ENCODE measurements at regions not wholly inside any gene's neighbourhood (a gene's known extent, or its start where the extent isn't known, plus 50 kb on each side); places are given as distances from the start of the nearest gene placed in this dataset.
A peak's percentile ranks its signal among the peaks of the same experiment; 100 is the strongest.

DNA sequence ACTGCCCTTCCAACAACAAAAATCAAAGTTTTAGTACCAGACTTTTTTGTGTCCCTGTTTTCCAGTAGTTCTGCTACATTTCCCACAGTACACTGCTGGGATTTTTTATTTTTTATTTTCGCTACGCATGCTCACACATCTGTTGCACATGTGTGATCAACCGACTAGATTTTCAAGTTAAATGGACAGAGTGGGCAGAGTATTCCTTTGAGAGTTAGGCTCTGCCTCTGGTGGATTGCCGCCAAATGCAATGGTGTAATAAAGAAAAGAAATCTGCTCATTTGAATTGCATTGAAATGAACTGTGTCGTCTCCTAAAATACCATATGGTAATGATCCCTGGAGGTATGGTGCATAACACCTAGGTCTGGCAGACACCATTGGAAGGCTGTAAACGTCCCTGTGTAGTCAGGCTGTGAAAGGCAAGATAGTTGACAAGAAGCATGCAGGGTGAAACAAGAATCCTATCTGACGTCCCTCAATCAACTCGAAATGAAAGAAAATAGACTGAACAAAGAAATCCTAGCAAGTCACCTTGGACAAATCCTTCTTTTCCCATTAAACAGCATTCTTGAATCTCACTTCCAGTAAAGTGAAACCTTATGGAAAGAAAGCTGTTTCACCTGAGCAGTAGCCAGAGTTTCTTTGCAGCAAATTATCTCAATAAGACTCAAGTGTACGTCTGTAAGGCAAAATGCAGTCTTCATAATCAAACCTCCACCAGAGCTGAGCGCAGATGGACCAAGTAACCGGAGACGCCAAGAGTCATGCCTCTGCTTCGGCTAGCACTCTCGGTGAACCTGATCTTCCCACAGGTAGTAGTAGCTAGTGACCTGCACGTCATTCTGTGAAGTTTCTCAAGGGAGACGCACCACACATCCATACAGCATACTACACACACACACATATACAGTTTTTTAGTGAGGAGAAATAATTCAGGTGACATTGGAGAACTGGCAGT lies 357.3 kb downstream of the CRPPA start:
- no peaks in the 10 kb centered on the region for H3K9me3 ChIP-seq
- ATAC-seq (peak in 1 of 4 donors; percentile 45), DNase-seq (no peak)
- no peaks in the 10 kb centered on the region for H3K27me3 ChIP-seq (ENCODE audit: insufficient read depth in 3 of 3, low read length in 2 of 3)
- 37 to 48% (median 46%) methylated on average over 16 of the region's 16 CpGs for WGBS, 3 donors
- no peaks in the 10 kb centered on the region for H3K36me3 ChIP-seq (ENCODE audit: insufficient read depth in 1 of 2, low read depth in 1 of 2)
- H3K4me1 ChIP-seq: peaks cover 14% of the 10 kb centered on the region
- intact Hi-C loops (cut with DNase I): loop anchor here (10.0 kb wide), 2 partner anchors 319 to 379 kb away; partner anchors contain the start of gene MEOX2 (in 1 of the 2)
- TF ChIP-seq, protein P1, sequence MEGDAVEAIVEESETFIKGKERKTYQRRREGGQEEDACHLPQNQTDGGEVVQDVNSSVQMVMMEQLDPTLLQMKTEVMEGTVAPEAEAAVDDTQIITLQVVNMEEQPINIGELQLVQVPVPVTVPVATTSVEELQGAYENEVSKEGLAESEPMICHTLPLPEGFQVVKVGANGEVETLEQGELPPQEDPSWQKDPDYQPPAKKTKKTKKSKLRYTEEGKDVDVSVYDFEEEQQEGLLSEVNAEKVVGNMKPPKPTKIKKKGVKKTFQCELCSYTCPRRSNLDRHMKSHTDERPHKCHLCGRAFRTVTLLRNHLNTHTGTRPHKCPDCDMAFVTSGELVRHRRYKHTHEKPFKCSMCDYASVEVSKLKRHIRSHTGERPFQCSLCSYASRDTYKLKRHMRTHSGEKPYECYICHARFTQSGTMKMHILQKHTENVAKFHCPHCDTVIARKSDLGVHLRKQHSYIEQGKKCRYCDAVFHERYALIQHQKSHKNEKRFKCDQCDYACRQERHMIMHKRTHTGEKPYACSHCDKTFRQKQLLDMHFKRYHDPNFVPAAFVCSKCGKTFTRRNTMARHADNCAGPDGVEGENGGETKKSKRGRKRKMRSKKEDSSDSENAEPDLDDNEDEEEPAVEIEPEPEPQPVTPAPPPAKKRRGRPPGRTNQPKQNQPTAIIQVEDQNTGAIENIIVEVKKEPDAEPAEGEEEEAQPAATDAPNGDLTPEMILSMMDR (IDR thresholded peaks at IDR 0.05): no peak
- peak overlapping the region; percentile 41 for H3K4me3 ChIP-seq
- peak overlapping the region; percentile 56 for H3K27ac ChIP-seq

- Histone ChIP-seq H3K4me1 (peaks cover 14% of the 10 kb centered on the region), H3K9me3 (no peaks in the 10 kb centered on the region), H3K27ac (peak overlapping the region; percentile 56), H3K27me3 (ENCODE audit: insufficient read depth in 3 of 3, low read length in 2 of 3) (no peaks in the 10 kb centered on the region), H3K36me3 (ENCODE audit: insufficient read depth in 1 of 2, low read depth in 1 of 2) (no peaks in the 10 kb centered on the region), H3K4me3 (peak overlapping the region; percentile 41)
- TF ChIP-seq, protein P1 (IDR thresholded peaks at IDR 0.05): no peak
- peak in 1 of 4 donors; percentile 40 for ATAC-seq
- no peak for DNase-seq
- intact Hi-C loops (cut with DNase I): loop anchor here (10.0 kb wide), 2 partner anchors 318 to 378 kb away; partner anchors contain the start of gene MEOX2 (in 1 of the 2)
- 44 to 48% (median 46%) methylated on average over 2 of the region's 2 CpGs for WGBS, 3 donors
These were observed 358.1 kb downstream of the CRPPA start for GRCh38 chr7:16063221-16063620.

GRCh38 chr7:16062269-16062668 lies 359.1 kb downstream of the CRPPA start:
- no peak overlapping the region for H3K4me3 ChIP-seq
- H3K9me3 ChIP-seq: no peaks in the 10 kb centered on the region
- no peaks in the 10 kb centered on the region for H3K27me3 ChIP-seq (ENCODE audit: insufficient read depth in 3 of 3, low read length in 2 of 3)
- H3K4me1 ChIP-seq: peaks cover 6% of the 10 kb centered on the region
- H3K36me3 ChIP-seq (ENCODE audit: insufficient read depth in 1 of 2, low read depth in 1 of 2): no peaks in the 10 kb centered on the region
- TF ChIP-seq, protein P1 (IDR thresholded peaks at IDR 0.05): no peak
- peak overlapping the region; percentile 41 for H3K27ac ChIP-seq
- DNase-seq (no peak), ATAC-seq (no peak)
- intact Hi-C loops (cut with DNase I): loop anchor here (10.0 kb wide), 2 partner anchors 317 to 377 kb away; partner anchors contain the start of gene MEOX2 (in 1 of the 2)
- WGBS, 3 donors: 22 to 59% (median 31%) methylated on average over 1 of the region's 1 CpG

- H3K27me3 ChIP-seq (ENCODE audit: insufficient read depth in 3 of 3, low read length in 2 of 3): no peaks in the 10 kb centered on the region
- H3K27ac ChIP-seq: peak overlapping the region; percentile 41
- no peak overlapping the region for H3K4me3 ChIP-seq
- intact Hi-C loops (cut with DNase I): loop anchor here (10.0 kb wide), 2 partner anchors 317 to 377 kb away; partner anchors contain the start of gene MEOX2 (in 1 of the 2)
- DNase-seq: no peak
- H3K9me3 ChIP-seq: no peaks in the 10 kb centered on the region
- 64 to 77% (median 74%) methylated on average over 1 of the region's 1 CpG for WGBS, 3 donors
- H3K36me3 ChIP-seq (ENCODE audit: insufficient read depth in 1 of 2, low read depth in 1 of 2): no peaks in the 10 kb centered on the region
- no peak for ATAC-seq
- TF ChIP-seq, protein P1 (IDR thresholded peaks at IDR 0.05): no peak
- H3K4me1 ChIP-seq: peaks cover 4% of the 10 kb centered on the region
These were observed 359.7 kb downstream of the CRPPA start for GRCh38 chr7:16061630-16062029.
